Activated T-cell treated with anti-CD3 and anti-CD28 coated beads for 24 hours (primary cell): ENCODE measurements at regions not wholly inside any gene's neighbourhood (a gene's known extent, or its start where the extent isn't known, plus 50 kb on each side); places are given as distances from the start of the nearest gene placed in this dataset.

Experiments
- DNase-seq: peaks from one replicate; pipeline ENCODE4 v3.0.0-alpha.2; 2020; ENCODE audit warnings: low read depth

GRCh38 chr1:186620566-186621350, 59.5 kb downstream of the PTGS2 start:
- no peak for DNase-seq

GRCh38 chr1:186618401-186619170, 61.6 kb downstream of the PTGS2 start:
- peak; percentile 29 for DNase-seq

DNA sequence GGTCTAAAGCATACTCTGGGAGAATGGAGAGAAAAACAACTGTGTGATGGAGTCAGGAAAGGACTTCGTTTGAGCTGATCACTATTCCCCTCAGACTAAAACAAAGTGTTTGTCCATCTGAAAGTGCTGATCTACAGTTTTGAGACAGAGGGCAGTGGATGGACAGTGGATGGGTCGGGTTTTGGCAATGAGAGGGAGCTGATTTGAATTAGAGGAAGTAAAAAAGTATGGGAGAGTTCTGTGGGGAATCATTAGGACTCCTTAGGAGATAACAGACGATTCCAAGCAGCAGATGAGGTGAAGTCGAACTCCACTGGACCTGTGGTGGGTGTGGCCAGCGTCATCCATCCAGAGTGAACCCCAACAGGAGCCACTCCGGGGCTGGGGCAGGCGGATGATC, 62.3 kb downstream of the PTGS2 start:
- DNase-seq: no peak

DNA sequence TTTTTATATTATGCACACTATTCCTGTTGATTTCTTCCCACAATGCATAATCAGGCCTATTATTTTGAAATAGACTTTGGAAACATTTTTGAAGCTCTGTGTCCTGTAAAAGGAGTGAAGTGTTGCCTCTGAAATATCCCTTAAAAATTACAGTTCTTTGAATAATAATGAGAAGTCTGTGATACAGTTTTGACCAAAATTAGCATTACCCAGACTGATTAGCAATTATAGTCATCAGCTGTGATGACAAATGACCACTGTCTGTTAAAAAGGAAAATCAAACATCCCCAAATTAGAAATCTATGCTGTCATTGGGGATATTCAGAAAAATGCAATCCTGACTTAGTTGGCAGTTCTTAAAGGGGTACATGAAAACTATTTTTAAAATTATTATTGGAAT, 63.7 kb downstream of the PTGS2 start:
- DNase-seq: no peak

DNA sequence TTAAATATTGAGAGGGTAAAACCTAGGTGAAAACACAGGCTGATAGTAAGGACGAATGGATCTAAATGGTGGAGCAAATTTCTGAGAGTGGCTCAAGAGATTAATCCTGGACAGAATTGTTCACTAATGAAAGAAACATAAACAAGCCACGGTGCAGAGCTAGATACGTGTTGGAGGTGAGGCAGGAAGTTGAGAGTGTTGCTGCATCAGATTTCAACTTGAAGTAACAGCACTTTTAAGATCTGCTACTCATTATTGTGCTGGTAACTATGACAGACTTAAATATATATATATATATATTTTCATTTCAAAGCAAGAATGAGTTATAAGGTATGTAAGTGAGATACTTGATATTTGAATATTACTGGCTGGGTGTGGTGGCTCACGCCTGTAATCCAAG, 64.9 kb downstream of the PTGS2 start:
- DNase-seq: no peak

DNA sequence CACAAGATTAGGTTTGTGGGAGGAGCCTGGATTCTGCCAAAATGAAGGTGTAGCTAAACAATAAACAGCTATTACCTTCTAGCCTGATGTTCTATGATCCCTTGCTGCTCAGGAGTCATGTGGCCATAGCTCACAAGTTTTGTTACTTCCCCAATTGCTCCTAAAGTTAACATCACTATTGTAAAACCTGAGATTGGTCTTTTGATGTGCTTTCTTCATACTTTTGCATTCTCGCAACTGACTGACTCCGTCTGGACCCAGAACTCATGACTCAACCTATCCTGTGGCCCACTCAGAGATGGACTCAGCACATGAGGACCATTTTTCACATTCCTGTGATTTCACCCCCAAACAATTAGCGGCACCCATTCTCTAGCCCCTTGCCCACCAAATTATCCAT, 69.1 kb downstream of the PTGS2 start:
- no peak for DNase-seq

GRCh38 chr1:186609183-186609582, 71.0 kb downstream of the PTGS2 start:
- DNase-seq: no peak

GRCh38 chr1:186605762-186606350, 74.4 kb downstream of the PTGS2 start:
- no peak for DNase-seq

- no peak for DNase-seq
Measured at GRCh38 chr1:186595969-186596368, 84.3 kb downstream of the PTGS2 start.

DNA sequence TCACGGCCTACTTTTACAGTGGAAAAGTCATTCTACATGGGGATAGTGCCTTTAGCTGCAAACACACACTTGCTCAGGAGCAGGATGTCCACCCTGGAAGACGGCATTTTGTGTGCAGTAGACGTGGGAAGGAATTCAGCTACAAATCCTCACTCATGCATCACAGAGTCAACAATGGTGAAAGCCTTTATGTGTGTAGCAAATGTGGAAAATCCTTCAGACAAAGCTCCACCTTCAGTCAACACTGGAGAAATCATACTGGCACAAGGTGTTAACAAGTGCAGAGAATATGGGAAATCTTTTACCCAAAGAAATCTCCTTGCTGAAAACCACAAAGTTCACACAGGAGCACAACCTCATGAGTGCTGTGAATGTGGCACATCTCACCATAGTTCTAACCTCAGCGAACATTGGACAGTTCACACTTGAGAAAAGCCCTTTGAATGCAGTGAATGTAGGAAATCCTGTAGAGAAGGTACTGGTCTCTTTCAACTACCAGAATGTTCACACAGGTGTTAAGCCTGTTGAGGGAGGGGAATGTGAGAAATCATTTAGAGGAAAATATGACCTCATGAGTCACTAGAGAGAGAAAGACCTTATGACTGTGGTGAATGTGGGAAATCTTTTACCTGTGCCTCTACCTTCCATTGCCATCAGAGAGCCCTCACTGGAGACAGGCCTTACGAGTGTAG, 101.8 kb downstream of the PTGS2 start:
- no peak for DNase-seq

GRCh38 chr1:186577633-186578032, 102.6 kb downstream of the PTGS2 start:
- DNase-seq: no peak

- no peak for DNase-seq
Measured at GRCh38 chr1:186577216-186577615, 103.0 kb downstream of the PTGS2 start.

GRCh38 chr1:186575348-186575747, 104.9 kb downstream of the PTGS2 start:
- DNase-seq: no peak

GRCh38 chr1:186574926-186575325, 105.3 kb downstream of the PTGS2 start:
- no peak for DNase-seq

GRCh38 chr1:186572509-186572908, 107.7 kb downstream of the PTGS2 start:
- no peak for DNase-seq

DNA sequence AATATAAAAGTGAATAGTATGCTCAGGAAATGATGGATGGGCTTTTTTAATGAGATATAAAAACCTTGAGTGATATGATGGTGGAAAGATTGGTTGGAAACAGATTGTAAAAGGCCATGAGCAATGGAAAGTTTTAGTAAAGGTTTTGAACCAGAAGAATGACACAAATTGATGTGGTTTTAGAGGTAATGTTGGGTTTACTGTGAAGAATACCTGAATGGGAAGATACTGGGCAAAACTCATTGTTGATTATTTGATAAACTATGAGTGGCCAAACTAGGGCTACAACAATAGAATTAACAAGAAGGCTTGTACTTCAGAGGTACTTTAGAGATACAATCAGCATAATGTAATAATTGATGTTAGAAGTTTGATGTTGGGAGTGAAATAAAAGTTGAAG, 108.5 kb downstream of the PTGS2 start:
- no peak for DNase-seq

DNA sequence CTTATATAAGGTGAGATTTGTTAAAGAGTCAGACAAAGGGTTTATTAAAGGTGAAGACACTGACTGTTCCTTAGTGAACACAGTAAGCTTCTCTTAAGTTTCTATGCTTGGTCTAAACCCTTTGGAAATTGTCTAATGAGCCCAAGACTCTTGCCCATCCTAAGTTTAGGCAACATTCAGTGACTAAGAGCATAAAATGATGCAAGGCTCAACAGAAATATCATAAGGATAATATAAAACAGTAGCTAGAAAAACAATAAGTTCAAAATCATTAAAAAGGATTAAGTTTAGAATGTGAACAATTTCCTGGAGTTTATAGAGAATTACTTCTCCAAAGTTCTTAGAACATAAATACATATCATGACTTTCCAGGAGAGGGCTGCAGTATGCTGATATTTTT, 108.9 kb upstream of the PDC start:
- no peak for DNase-seq

- no peak for DNase-seq
Measured at GRCh38 chr1:186568221-186568620, 107.3 kb upstream of the PDC start.

DNA sequence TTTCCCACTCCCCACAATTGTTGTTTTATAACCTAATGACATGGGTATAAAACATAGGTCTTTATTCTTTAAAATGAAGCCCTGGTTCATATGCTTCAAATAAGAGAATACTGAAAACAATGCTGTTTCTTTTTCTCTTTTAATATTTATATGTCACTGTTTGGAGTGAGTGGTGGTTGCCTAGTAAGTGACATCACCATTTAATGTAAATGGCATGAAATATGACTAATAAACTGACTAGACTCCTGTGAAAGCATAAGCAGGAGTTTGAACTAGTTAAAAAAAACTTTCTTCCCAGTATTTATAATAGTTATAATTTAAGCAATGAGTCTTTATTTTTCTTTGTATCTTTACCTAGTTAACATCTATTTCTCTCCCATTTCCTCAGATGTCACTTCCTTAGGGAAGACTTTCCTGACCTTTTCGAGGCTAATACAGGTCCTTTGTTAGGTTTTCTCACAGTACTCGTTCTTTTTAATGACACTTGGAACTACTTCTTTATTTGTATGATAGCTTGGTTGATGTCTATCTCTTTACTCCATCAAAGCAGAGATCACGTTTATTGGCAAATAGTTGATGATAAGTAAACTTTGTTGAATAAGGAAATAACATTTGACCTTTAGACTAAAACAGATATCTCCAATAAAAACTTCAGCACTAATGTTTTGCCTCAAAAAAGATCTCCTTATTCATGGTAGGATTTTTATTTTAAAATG, 105.4 kb upstream of the PDC start:
- DNase-seq: no peak

- no peak for DNase-seq
Measured at GRCh38 chr1:186564582-186564981, 103.7 kb upstream of the PDC start.

GRCh38 chr1:186559601-186560116, 98.7 kb upstream of the PDC start:
- DNase-seq: no peak
